GM12864 (cell line): ENCODE measurements at regions not wholly inside any gene's neighbourhood (a gene's known extent, or its start where the extent isn't known, plus 50 kb on each side); places are given as distances from the start of the nearest gene placed in this dataset.
"Not testable (repeated sequence)": the region's sequence is repeated elsewhere in the genome, so short reads cannot be mapped to it uniquely, and the experiment has no call there.

Source experiments
- DNase-seq: peaks from one replicate; pipeline ENCODE4 v3.0.0-alpha.2; 2011; ENCODE audit warnings: low read depth
- H3K4me3 ChIP-seq: 2 replicates; pipeline ENCODE4 v1.5.1; 2011; ENCODE audit warnings: mild to moderate bottlenecking, low read depth, low read length, control low read depth
- TF ChIP-seq, protein P1 (sequence below): IDR thresholded peaks from 2 replicates; pipeline ENCODE4 v1.5.1; 2011; ENCODE audit warnings: low read depth, mild to moderate bottlenecking, moderate library complexity, low read length, control low read depth, inconsistent platforms; ENCODE audit errors: missing control alignments

DNA sequence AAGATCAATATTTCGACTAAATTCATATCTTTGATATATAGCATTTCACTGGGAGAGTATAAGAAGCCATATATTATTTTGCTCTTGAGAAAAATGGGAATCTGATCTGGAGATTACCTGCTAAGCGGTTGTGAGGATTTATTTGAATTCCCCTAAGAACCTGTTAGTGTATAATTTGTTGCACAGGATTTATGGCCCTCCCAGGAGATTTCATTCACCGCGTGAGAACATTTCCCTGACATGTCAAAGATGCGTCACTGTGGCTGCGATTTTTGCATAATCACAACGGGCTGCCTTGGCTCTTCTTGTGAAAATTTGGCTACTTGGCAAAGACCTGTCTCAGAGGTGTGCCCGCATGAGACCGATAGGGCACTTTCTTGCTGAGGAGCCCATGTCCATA, 184.7 kb upstream of the PFKP start:
- H3K4me3 ChIP-seq: no peak overlapping the region
- DNase-seq: no peak
- TF ChIP-seq, protein P1, sequence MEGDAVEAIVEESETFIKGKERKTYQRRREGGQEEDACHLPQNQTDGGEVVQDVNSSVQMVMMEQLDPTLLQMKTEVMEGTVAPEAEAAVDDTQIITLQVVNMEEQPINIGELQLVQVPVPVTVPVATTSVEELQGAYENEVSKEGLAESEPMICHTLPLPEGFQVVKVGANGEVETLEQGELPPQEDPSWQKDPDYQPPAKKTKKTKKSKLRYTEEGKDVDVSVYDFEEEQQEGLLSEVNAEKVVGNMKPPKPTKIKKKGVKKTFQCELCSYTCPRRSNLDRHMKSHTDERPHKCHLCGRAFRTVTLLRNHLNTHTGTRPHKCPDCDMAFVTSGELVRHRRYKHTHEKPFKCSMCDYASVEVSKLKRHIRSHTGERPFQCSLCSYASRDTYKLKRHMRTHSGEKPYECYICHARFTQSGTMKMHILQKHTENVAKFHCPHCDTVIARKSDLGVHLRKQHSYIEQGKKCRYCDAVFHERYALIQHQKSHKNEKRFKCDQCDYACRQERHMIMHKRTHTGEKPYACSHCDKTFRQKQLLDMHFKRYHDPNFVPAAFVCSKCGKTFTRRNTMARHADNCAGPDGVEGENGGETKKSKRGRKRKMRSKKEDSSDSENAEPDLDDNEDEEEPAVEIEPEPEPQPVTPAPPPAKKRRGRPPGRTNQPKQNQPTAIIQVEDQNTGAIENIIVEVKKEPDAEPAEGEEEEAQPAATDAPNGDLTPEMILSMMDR: no peak

DNA sequence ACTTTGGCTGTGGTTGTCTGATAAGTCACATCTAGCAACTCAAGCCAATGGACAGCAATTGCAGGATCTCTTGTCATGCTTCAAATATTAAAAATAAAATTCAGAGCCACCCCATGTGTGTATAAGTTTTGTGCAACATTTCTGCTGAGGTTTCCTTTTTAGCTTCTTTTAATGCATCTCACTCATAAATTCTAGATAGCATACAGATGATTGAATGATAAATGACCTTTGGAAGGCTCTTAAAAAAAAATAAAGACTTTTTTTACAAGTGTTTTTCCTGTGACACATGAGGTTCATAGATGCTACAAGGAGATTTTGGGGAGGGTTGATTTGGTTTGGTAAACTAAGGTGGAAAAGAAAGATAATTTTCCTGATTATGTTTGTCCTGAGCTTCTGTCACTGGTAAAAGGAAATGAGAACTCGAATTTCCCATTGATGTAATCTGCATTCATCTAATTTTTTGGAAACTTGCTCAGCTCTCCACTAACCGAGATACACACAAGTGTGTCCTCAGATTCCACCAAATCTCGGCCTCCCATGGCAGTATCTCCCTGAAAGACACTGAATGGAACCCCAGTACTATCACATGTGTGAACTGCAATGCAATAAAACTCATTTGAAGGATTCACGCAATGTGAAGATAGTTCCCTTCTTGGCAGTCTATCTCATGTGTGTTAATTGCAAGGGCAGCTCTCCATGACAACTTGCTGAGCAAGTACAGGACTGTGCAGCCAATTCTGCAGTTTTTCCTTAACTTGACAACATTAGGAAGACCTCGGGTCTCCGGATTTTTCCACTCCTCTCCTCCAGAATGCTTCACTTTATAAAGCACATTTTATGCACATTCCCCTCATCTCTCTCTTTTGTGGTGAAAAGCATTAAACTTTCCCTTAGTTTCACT, 185.4 kb upstream of the PFKP start:
- H3K4me3 ChIP-seq: no peak overlapping the region
- no peak for DNase-seq
- TF ChIP-seq, protein P1: no peak

DNA sequence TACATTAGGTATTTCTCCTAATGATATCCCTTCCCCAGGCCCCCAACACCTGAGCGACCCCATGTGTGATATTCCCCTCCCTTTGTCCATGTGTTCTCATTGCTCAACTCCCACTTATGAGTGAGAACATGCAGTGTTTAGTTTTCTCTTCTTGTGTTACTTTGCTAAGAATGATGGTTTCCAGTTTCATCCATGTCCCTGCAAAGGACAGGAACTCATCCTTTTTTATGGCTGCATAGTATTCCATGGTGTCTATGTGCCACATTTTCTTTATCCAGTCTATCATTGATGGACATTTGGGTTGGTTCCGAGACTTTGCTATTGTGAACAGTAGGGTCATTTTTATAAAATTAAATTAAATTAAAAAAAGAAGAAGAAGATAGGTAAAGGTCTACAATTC, 187.3 kb upstream of the PFKP start:
- DNase-seq, H3K4me3 ChIP-seq: not testable (repeated sequence)

DNA sequence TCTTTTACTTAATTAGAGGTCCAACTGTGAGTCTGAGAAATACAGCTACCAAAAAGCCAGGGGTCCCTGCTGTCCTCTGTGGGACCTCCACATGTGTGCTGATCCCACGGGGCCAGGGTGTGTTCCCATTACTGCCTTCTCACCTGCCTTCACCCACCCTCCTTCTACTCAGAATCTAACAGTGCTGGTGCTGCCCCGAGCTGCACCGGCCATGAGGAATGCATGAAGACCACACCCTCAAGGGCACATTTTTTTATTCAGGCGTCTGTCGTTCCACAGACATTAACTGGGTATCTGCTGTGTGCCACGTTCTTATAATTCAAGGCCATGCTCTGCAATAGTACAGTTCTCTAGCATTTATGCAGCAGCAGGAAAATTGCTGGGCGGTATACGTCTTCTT, 188.5 kb upstream of the PFKP start:
- no peak overlapping the region for H3K4me3 ChIP-seq
- TF ChIP-seq, protein P1: no peak
- no peak for DNase-seq

DNA sequence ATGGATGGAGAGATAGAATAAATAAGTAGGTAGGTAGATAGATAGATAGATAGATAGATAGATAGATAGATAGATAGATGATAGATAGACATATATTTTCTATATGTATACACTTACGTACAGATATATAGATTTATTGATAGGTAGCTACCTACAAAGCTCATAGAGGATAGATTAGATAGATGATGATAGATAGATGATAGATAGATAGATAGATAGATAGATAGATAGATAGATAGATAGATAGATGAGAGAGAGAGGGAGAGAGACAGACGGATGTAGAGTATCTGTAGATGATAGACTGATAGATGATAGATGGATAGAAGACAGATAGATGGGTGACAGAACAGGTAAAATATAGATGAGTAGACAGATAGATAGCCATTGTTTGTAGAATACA, 191.3 kb upstream of the PFKP start:
- DNase-seq: no peak

DNA sequence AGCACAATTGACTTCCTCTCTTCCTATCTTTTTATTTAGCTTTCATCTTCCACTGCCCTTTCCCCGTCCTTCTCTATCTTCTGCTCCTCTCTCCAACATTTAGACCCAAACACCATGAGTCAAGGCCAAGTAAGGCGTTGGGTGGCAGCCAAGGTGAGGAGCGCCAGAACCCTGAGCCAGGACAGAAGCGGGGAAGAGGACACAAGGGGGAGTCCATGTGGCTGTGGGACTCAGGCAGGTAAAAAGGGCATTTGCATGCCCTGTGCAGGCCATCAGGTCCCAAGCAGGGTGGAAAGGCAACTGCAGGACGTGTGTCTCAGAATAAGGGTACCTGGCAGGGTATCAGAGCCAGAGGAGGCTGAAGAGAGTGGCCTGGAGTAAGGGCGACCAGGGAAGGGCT, 192.4 kb upstream of the PFKP start:
- no peak overlapping the region for H3K4me3 ChIP-seq
- DNase-seq: no peak
- TF ChIP-seq, protein P1: no peak

More for the DNA sequence above, 191.3 kb upstream of the PFKP start:
- TF ChIP-seq, protein P1: no peak
- H3K4me3 ChIP-seq: no peak overlapping the region

DNA sequence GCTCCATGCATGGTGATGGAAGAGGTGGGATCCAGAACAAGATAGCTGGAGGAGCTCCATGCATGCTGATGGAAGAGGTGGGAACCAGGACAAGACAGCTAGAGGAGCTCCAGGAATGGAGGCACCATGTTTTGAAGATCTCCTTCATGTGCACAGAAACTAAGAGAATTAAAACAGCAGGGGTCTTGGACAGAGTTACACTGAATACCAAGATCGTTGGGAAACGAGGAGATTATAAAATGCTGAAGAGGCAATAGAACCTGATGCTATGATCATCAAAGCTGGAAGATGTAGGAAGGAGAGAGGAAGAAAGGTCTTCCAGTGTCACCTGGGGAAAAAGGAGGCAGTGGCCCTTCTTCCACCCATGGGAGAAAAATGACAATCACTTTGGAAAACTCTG, 193.6 kb upstream of the PFKP start:
- DNase-seq: no peak
- H3K4me3 ChIP-seq: no peak overlapping the region
- TF ChIP-seq, protein P1: no peak
